Chondrocyte (in vitro differentiated cells): ENCODE measurements at regions not wholly inside any gene's neighbourhood (a gene's known extent, or its start where the extent isn't known, plus 50 kb on each side); places are given as distances from the start of the nearest gene placed in this dataset.
"Not testable (repeated sequence)": the region's sequence is repeated elsewhere in the genome, so short reads cannot be mapped to it uniquely, and the experiment has no call there.

Source experiments
- DNase-seq: peaks from one replicate; pipeline ENCODE4 v3.0.0; 2021; ENCODE audit warnings: mixed read lengths, low spot score
- H3K27ac Mint-ChIP-seq: one replicate; pipeline ENCODE4 v1.8.0; 2021; ENCODE audit warnings: mild to moderate bottlenecking, moderate library complexity, mixed read lengths; ENCODE audit not compliant: unreplicated experiment
- H3K27me3 Mint-ChIP-seq: 2 replicates; pipeline ENCODE4 v1.8.0; 2021; ENCODE audit warnings: low read depth, mixed read lengths
- H3K36me3 Mint-ChIP-seq: 2 replicates; pipeline ENCODE4 v1.8.0; 2021; ENCODE audit warnings: low read depth, mixed read lengths
- H3K4me1 Mint-ChIP-seq: 2 replicates; pipeline ENCODE4 v1.8.0; 2021; ENCODE audit warnings: low read depth, mild to moderate bottlenecking, mixed read lengths
- H3K4me3 Mint-ChIP-seq: one replicate; pipeline ENCODE4 v1.8.0; 2021; ENCODE audit warnings: mild to moderate bottlenecking, moderate library complexity, mixed read lengths; ENCODE audit not compliant: unreplicated experiment
- H3K9me3 Mint-ChIP-seq: 2 replicates; pipeline ENCODE4 v1.8.0; 2021; ENCODE audit warnings: low read depth, mixed read lengths
- CTCF ChIP-seq: fragments of 200-600 bp; sonication (generic); IDR thresholded peaks from 2 replicates; pipeline ENCODE4 v1.5.0; 2021; ENCODE audit warnings: antibody characterized with exemption, mild to moderate bottlenecking, moderate library complexity

GRCh38 chr5:108508979-108509378, 127.1 kb upstream of the FBXL17 start:
- Mint-ChIP-seq H3K27me3 (peaks cover 17% of the 10 kb centered on the region), H3K4me3 (no peak overlapping the region), H3K36me3 (no peaks in the 10 kb centered on the region), H3K4me1 (no peaks in the 10 kb centered on the region), H3K9me3 (peaks cover 3% of the 10 kb centered on the region), H3K27ac (no peak overlapping the region)
- no peak for TF ChIP-seq CTCF
- no peak for DNase-seq

- no peaks in the 10 kb centered on the region for H3K36me3 Mint-ChIP-seq
- peaks cover 3% of the 10 kb centered on the region for H3K9me3 Mint-ChIP-seq
Measured at GRCh38 chr5:108507631-108508030, 125.7 kb upstream of the FBXL17 start.

GRCh38 chr5:108505608-108506007, 123.7 kb upstream of the FBXL17 start:
- DNase-seq, result no peak
- Mint-ChIP-seq H3K4me3 (no peak overlapping the region), H3K36me3 (no peaks in the 10 kb centered on the region), H3K4me1 (no peaks in the 10 kb centered on the region), H3K27me3 (peaks cover 4% of the 10 kb centered on the region), H3K27ac (no peak overlapping the region), H3K9me3 (peaks cover 14% of the 10 kb centered on the region)
- TF ChIP-seq CTCF, result no peak

More at GRCh38 chr5:108507631-108508030, 125.7 kb upstream of the FBXL17 start:
- no peak overlapping the region for H3K4me3 Mint-ChIP-seq
- no peak for DNase-seq
- H3K27me3 Mint-ChIP-seq, result peaks cover 11% of the 10 kb centered on the region
- TF ChIP-seq CTCF, result no peak
- no peak overlapping the region for H3K27ac Mint-ChIP-seq
- no peaks in the 10 kb centered on the region for H3K4me1 Mint-ChIP-seq

- H3K27me3 Mint-ChIP-seq, result peaks cover 2% of the 10 kb centered on the region
- no peak for TF ChIP-seq CTCF
- H3K36me3 Mint-ChIP-seq, result no peaks in the 10 kb centered on the region
- H3K4me1 Mint-ChIP-seq, result no peaks in the 10 kb centered on the region
- no peak overlapping the region for H3K4me3 Mint-ChIP-seq
- DNase-seq, result no peak
- H3K9me3 Mint-ChIP-seq, result peaks cover 15% of the 10 kb centered on the region
- no peak overlapping the region for H3K27ac Mint-ChIP-seq
Measured at GRCh38 chr5:108504974-108505373, 123.1 kb upstream of the FBXL17 start.

GRCh38 chr5:108503986-108504385, 122.1 kb upstream of the FBXL17 start:
- H3K4me1 Mint-ChIP-seq, result no peaks in the 10 kb centered on the region
- H3K4me3 Mint-ChIP-seq, result no peak overlapping the region
- TF ChIP-seq CTCF, result no peak
- DNase-seq, result no peak
- H3K36me3 Mint-ChIP-seq, result no peaks in the 10 kb centered on the region
- H3K27ac Mint-ChIP-seq, result no peak overlapping the region
- H3K27me3 Mint-ChIP-seq, result peaks cover 2% of the 10 kb centered on the region
- peaks cover 25% of the 10 kb centered on the region for H3K9me3 Mint-ChIP-seq

- not testable (repeated sequence) for H3K36me3 Mint-ChIP-seq, H3K27ac Mint-ChIP-seq, H3K4me3 Mint-ChIP-seq, DNase-seq, H3K4me1 Mint-ChIP-seq
- Mint-ChIP-seq H3K27me3 (peaks cover 13% of the 10 kb centered on the region), H3K9me3 (peaks cover 12% of the 10 kb centered on the region)
Measured at GRCh38 chr5:108495615-108496014, 113.7 kb upstream of the FBXL17 start.
